Tibial artery (tissue), 4 donors: ENCODE measurements at regions not wholly inside any gene's neighbourhood (a gene's known extent, or its start where the extent isn't known, plus 50 kb on each side); places are given as distances from the start of the nearest gene placed in this dataset.

Experiments used
- DNase-seq, 2 donors: peaks; one replicate each; pipeline ENCODE4 v3.0.0-alpha.2; 2019
- H3K27ac ChIP-seq, 2 donors: fragments of 200-600 bp; sonication (generic) in 1 of 2; 1 replicate in 1 of 2; 2 replicates in 1 of 2; pipeline ENCODE4 v1.5.1; 2018 to 2019; ENCODE audit warnings: mild to moderate bottlenecking in 1 of 2
- H3K27me3 ChIP-seq, 2 donors: fragments of 200-600 bp; sonication (generic) in 1 of 2; one replicate each; pipeline versions ENCODE4 v1.5.1 to v1.6.0; 2016 to 2019
- H3K36me3 ChIP-seq, 3 donors: fragments of 200-600 bp; sonication (generic) in 2 of 3; one replicate each; pipeline ENCODE4 v1.5.1; 2016 to 2019; ENCODE audit warnings: mild to moderate bottlenecking in 2 of 3
- H3K4me1 ChIP-seq, 4 donors: fragments of 200-600 bp; sonication (generic) in 2 of 4; 1 replicate in 3 of 4; 2 replicates in 1 of 4; pipeline ENCODE4 v1.5.1; 2016 to 2019
- H3K4me3 ChIP-seq, 2 donors: fragments of 200-600 bp; sonication (generic) in 1 of 2; 1 replicate in 1 of 2; 2 replicates in 1 of 2; pipeline ENCODE4 v1.5.1; 2018 to 2019; ENCODE audit warnings: mild to moderate bottlenecking in 2 of 2
- H3K9me3 ChIP-seq, 3 donors: fragments of 200-600 bp; sonication (generic) in 1 of 3; one replicate each; pipeline ENCODE4 v1.5.1; 2016 to 2019
- CTCF ChIP-seq, 2 experiments: fragments of 200-600 bp in 1 of 2; fragments of 450-650 bp in 1 of 2; IDR thresholded peaks; one replicate each; pipeline ENCODE4 v1.5.1; 2017 to 2019; ENCODE audit warnings: antibody characterized with exemption in 2 of 2, mild to moderate bottlenecking in 1 of 2, moderate library complexity in 1 of 2
- intact Hi-C: fragments of 100-400 bp; cut with DNase I; formaldehyde crosslinking; loops from one replicate; pipeline ENCODE4 v1.15.0; 2023; ENCODE audit warnings: low total_unique reads

GRCh38 chr10:130882906-130883305, 428.6 kb downstream of the TCERG1L start:
- intact Hi-C loops: no loop called here
- H3K4me3 ChIP-seq: no peak overlapping the region

GRCh38 chr10:130884456-130884855, 427.1 kb downstream of the TCERG1L start:
- Histone ChIP-seq H3K27ac (no peak overlapping the region), H3K27me3 (peaks cover 0 to 4% of the 10 kb centered on the region in 2 donors), H3K4me3 (no peak overlapping the region), H3K9me3 (no peaks in the 10 kb centered on the region), H3K36me3 (no peaks in the 10 kb centered on the region), H3K4me1 (no peaks in the 10 kb centered on the region)
- no peak for TF ChIP-seq CTCF (IDR thresholded peaks at IDR 0.05)
- peak in 1 of 2 donors; percentile 21 for DNase-seq
- intact Hi-C loops: no loop called here

More at GRCh38 chr10:130882906-130883305, 428.6 kb downstream of the TCERG1L start:
- peaks cover 0 to 4% of the 10 kb centered on the region in 2 donors for H3K27me3 ChIP-seq
- no peak for TF ChIP-seq CTCF (IDR thresholded peaks at IDR 0.05)
- no peaks in the 10 kb centered on the region for H3K36me3 ChIP-seq
- DNase-seq: no peak
- H3K27ac ChIP-seq: no peak overlapping the region
- no peaks in the 10 kb centered on the region for H3K9me3 ChIP-seq
- H3K4me1 ChIP-seq: no peaks in the 10 kb centered on the region

- DNase-seq: peak in 1 of 2 donors; percentile 46
These were observed 426.4 kb downstream of the TCERG1L start for GRCh38 chr10:130885021-130885655.

GRCh38 chr10:130887170-130887569, 424.4 kb downstream of the TCERG1L start:
- H3K4me3 ChIP-seq: no peak overlapping the region
- H3K36me3 ChIP-seq: no peaks in the 10 kb centered on the region
- no peaks in the 10 kb centered on the region for H3K9me3 ChIP-seq
- TF ChIP-seq CTCF (IDR thresholded peaks at IDR 0.05): no peak
- no peaks in the 10 kb centered on the region for H3K4me1 ChIP-seq
- peaks cover 0 to 4% of the 10 kb centered on the region in 2 donors for H3K27me3 ChIP-seq
- intact Hi-C loops: no loop called here
- no peak for DNase-seq
- H3K27ac ChIP-seq: no peak overlapping the region

More at GRCh38 chr10:130885021-130885655, 426.4 kb downstream of the TCERG1L start:
- no peak for TF ChIP-seq CTCF (IDR thresholded peaks at IDR 0.05)
- Histone ChIP-seq H3K4me3 (no peak overlapping the region), H3K36me3 (no peaks in the 10 kb centered on the region), H3K9me3 (no peaks in the 10 kb centered on the region), H3K27ac (no peak overlapping the region), H3K4me1 (no peaks in the 10 kb centered on the region), H3K27me3 (peaks cover 0 to 4% of the 10 kb centered on the region in 2 donors)
- intact Hi-C loops: no loop called here

GRCh38 chr10:130888493-130888892, 423.0 kb downstream of the TCERG1L start:
- TF ChIP-seq CTCF (IDR thresholded peaks at IDR 0.05): no peak
- intact Hi-C loops: no loop called here
- no peaks in the 10 kb centered on the region for H3K9me3 ChIP-seq
- no peak overlapping the region for H3K4me3 ChIP-seq
- H3K27ac ChIP-seq: no peak overlapping the region
- no peaks in the 10 kb centered on the region for H3K4me1 ChIP-seq
- DNase-seq: no peak
- no peaks in the 10 kb centered on the region for H3K36me3 ChIP-seq
- peaks cover 0 to 4% of the 10 kb centered on the region in 2 donors for H3K27me3 ChIP-seq
